IgD-negative memory B cell (primary cell): ENCODE measurements at regions not wholly inside any gene's neighbourhood (a gene's known extent, or its start where the extent isn't known, plus 50 kb on each side); places are given as distances from the start of the nearest gene placed in this dataset.

Experiments used
- H3K27ac Mint-ChIP-seq, 3 donors: one replicate each; pipeline ENCODE4 v1.8.0; 2020 to 2022; ENCODE audit warnings: mild to moderate bottlenecking in 3 of 3, mixed read lengths in 3 of 3, moderate library complexity in 1 of 3
- H3K27me3 Mint-ChIP-seq: one replicate; pipeline ENCODE4 v1.8.0; 2021; ENCODE audit warnings: mixed read lengths
- H3K36me3 Mint-ChIP-seq: one replicate; pipeline ENCODE4 v1.8.0; 2020; ENCODE audit warnings: mild to moderate bottlenecking, mixed read lengths
- H3K4me1 Mint-ChIP-seq, 3 donors: one replicate each; pipeline ENCODE4 v1.8.0; 2020 to 2022; ENCODE audit warnings: mixed read lengths in 3 of 3, mild to moderate bottlenecking in 1 of 3
- H3K4me3 Mint-ChIP-seq, 4 donors: one replicate each; pipeline ENCODE4 v1.8.0; 2020 to 2022; ENCODE audit warnings: mild to moderate bottlenecking in 4 of 4, mixed read lengths in 4 of 4, moderate library complexity in 3 of 4
- H3K9me3 Mint-ChIP-seq, 3 donors: one replicate each; pipeline ENCODE4 v1.8.0; 2020 to 2021; ENCODE audit warnings: mixed read lengths in 3 of 3, mild to moderate bottlenecking in 1 of 3

DNA sequence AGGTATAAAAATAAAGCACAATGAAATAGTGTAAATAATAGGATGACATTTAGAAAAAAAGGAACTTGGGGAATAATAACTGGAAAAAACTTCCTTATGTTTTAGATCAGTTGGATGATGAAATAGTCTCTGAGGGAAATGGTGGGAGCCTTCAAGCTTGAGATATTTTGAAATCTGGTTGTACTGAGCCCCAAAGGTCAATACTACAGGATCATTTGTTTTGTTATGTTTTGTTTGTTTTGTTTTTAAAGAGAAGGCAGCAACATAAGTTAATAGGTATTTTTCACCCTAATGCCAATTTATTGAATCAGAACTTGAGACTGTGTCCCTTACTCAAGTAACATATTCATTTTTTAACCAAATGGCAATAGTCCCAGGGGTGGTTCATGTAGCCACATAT, 393.1 kb downstream of the ETS1 start:
- no peak overlapping the region for H3K4me3 Mint-ChIP-seq
- no peaks in the 10 kb centered on the region for H3K27me3 Mint-ChIP-seq
- no peaks in the 10 kb centered on the region for H3K36me3 Mint-ChIP-seq
- peak overlapping the region in 1 of 3 donors; percentile 21 for H3K27ac Mint-ChIP-seq
- H3K9me3 Mint-ChIP-seq, result no peaks in the 10 kb centered on the region
- peaks cover 6 to 12% (median 12%) of the 10 kb centered on the region in 3 donors for H3K4me1 Mint-ChIP-seq

DNA sequence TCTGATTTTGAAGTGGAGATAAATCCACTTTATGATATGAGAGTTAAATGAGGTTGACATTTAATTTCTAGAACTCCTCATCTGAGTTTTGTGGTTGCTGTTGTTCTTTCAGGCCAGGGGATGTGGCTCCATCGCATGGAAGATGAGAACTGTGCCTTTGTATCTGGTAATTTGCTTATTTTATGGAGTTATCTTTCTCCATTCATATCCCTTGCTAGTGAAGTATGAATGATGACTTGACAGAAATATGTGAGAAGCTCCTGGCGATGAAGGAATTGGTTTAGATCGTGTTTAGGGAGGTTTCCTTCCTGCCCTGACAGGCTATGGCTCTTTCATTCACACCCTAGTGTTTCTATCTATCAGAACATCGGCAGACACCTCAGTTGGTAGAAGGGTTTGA, 393.7 kb downstream of the ETS1 start:
- Mint-ChIP-seq H3K9me3 (no peaks in the 10 kb centered on the region), H3K36me3 (no peaks in the 10 kb centered on the region), H3K4me1 (peaks cover 6 to 12% (median 12%) of the 10 kb centered on the region in 3 donors), H3K27ac (no peak overlapping the region), H3K27me3 (no peaks in the 10 kb centered on the region), H3K4me3 (no peak overlapping the region)

DNA sequence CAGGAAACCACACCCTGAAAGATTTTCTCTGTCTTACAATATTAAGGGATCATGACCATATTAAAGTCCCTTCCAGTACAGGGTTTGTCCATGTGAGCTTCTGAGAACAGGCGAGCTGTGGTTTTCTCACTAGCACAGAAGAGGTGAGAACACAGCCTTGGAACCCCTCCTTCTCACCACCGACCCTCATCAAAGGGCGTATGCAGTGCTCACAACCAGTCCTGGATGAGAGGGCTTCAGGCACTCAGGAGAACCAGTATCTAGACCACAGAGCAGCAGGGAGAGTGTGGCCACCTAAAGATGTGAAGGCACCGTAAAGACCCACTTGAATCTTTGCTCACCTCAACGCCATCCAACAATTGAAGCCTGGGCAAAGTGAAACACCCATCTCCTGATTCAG, 397.0 kb downstream of the ETS1 start:
- peaks cover 6 to 8% (median 7%) of the 10 kb centered on the region in 3 donors for H3K4me1 Mint-ChIP-seq
- no peaks in the 10 kb centered on the region for H3K27me3 Mint-ChIP-seq
- peak overlapping the region in 1 of 3 donors; percentile 36 for H3K27ac Mint-ChIP-seq
- no peak overlapping the region for H3K4me3 Mint-ChIP-seq
- H3K9me3 Mint-ChIP-seq, result peaks cover 0 to 3% (median under 1%) of the 10 kb centered on the region in 3 donors
- peaks cover 2% of the 10 kb centered on the region for H3K36me3 Mint-ChIP-seq

DNA sequence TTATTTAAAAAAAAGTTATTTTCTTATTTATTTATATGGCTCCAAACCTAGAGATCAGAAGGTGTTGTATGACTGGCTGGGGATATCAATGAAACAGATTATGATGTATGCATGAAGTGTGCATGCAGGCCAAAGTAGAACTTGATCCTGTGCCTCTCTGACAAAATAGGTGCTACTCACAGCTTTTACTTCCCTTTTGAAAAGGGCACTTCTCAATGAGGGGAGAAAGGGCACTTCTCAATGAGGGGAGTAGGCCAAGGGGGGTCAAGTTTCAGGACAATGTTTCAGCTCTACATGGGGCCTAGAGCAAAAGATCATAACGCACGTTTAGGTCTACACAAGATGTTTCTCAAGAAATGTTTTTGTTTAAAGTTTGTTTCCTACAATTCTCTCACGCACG, 397.5 kb downstream of the ETS1 start:
- Mint-ChIP-seq H3K36me3 (peaks cover 2% of the 10 kb centered on the region), H3K9me3 (peaks cover 1 to 6% (median 4%) of the 10 kb centered on the region in 3 donors), H3K4me3 (no peak overlapping the region), H3K27ac (peak overlapping the region in 1 of 3 donors; percentile 36), H3K27me3 (no peaks in the 10 kb centered on the region), H3K4me1 (peaks cover 2 to 3% (median 2%) of the 10 kb centered on the region in 3 donors)

DNA sequence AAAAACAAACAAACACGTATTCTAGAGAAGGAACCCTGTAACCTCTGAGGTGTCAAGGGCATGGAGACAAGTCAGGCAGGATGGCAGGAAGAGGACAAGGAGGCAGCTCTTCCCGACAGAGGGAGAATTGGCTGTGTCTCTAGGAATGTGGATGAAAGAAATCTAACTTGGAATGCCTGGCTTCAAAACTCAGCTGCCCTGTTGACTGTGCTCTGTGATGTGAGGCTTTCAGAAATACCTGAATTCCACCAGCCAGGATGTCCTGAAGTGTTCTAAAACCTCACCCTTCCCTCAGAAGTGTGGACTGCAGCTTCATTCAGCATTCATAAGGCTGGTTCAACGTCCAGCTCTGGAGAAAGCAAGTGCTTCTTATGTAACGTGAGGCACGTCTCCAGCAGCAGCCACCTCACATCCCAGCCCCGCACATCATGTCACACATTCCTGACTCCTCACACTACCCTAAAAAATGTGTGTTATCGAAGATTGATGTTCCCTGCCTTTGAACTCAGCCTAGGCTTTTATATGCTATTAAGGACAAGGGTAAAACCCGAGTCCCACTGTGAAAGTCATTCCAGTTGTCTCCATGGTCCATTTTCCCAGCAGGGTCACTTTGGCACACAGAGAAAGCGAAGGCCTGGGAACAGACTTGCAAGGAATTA, 398.9 kb downstream of the ETS1 start:
- H3K4me1 Mint-ChIP-seq, result no peaks in the 10 kb centered on the region
- no peak overlapping the region for H3K4me3 Mint-ChIP-seq
- peaks cover 3 to 8% (median 8%) of the 10 kb centered on the region in 3 donors for H3K9me3 Mint-ChIP-seq
- H3K36me3 Mint-ChIP-seq, result peaks cover 2% of the 10 kb centered on the region
- no peaks in the 10 kb centered on the region for H3K27me3 Mint-ChIP-seq
- no peak overlapping the region for H3K27ac Mint-ChIP-seq

DNA sequence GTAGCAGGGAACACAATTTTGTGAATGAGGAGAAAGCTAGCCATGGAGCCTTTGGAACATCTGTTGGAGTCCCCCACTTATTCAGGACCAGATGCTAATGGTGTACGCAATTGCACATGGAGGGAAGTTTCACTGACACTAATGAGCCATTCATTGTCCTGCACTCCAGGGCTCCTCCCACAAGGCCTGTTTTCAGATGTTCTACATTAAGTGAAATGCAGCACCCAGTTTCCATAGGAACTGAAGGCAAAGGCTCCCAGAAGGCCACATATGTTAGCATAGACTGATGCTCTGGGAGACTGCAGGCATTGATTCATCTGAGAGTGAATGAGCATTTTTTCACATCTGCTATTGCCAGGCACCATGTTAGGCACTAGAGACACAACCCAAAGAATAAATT, 399.5 kb downstream of the ETS1 start:
- Mint-ChIP-seq H3K27ac (no peak overlapping the region), H3K4me1 (no peaks in the 10 kb centered on the region), H3K27me3 (no peaks in the 10 kb centered on the region), H3K36me3 (peaks cover 2% of the 10 kb centered on the region), H3K9me3 (peaks cover 3 to 8% (median 8%) of the 10 kb centered on the region in 3 donors), H3K4me3 (no peak overlapping the region)

DNA sequence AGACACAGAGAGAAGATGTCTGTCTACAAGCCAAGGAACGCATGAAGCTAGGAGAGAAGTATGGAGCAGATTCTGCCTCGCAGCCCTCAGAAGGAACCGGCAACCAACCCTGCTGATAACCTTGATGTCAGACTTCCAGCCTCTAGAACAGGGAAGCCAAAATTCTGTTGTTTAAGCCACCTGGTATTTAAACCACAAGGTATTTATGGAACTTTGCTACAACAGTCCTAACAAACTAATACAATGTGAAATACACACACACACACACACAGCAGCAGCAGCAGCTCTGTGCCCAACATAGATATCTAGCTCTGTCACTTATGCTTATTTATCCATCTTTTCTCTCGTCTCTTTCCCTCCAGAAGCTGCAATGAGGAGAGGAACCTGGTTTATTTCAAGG, 400.0 kb downstream of the ETS1 start:
- Mint-ChIP-seq H3K9me3 (peaks cover 3 to 8% (median 8%) of the 10 kb centered on the region in 3 donors), H3K4me1 (no peaks in the 10 kb centered on the region), H3K27ac (peak overlapping the region in 1 of 3 donors; percentile 31), H3K4me3 (no peak overlapping the region), H3K27me3 (no peaks in the 10 kb centered on the region), H3K36me3 (peaks cover 2% of the 10 kb centered on the region)

DNA sequence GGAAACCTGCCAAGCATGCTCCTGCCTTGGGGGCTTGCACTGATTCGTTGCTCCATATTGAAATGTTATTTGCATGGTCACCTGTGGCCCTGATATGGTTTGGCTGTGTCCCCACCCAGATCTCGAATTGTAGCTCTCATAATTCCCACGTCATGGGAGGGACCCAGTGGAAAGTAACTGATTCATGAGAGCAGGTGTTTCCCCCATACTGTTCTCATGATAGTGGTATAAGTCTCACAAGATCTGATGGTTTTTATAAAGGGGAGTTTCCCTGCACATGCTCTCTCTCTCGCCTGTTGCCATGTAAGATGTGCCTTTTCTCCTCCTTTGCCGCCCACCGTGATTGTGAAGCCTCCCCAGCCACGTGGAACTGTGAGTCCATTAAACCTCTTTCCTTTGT, 402.4 kb downstream of the ETS1 start:
- H3K4me1 Mint-ChIP-seq, result no peaks in the 10 kb centered on the region
- no peaks in the 10 kb centered on the region for H3K27me3 Mint-ChIP-seq
- no peak overlapping the region for H3K27ac Mint-ChIP-seq
- H3K4me3 Mint-ChIP-seq, result no peak overlapping the region
- H3K36me3 Mint-ChIP-seq, result peaks cover 2% of the 10 kb centered on the region
- peaks cover 3 to 8% (median 8%) of the 10 kb centered on the region in 3 donors for H3K9me3 Mint-ChIP-seq

DNA sequence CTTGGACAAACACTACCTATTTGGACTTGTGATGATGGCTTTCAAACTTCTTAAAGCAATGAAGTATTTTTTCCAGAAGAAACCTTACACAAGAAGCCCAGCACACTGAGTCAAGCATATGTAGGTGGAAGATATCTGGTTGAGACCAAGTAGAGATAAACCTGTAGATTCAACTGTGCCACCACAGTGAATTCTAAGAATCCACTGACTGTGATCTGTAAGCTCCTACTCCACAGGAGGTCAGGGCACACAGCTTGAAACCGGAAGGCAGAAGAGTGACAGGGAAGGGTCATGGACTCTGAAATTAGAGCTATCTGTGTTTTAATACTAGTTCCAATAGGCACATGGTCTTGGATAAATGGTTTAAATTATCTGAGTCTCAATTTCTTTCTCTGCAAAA, 404.5 kb downstream of the ETS1 start:
- H3K4me3 Mint-ChIP-seq, result no peak overlapping the region
- no peak overlapping the region for H3K27ac Mint-ChIP-seq
- no peaks in the 10 kb centered on the region for H3K27me3 Mint-ChIP-seq
- H3K4me1 Mint-ChIP-seq, result peaks cover 0 to 5% (median 0%) of the 10 kb centered on the region in 3 donors
- peaks cover 3 to 8% (median 8%) of the 10 kb centered on the region in 3 donors for H3K9me3 Mint-ChIP-seq
- peaks cover 2% of the 10 kb centered on the region for H3K36me3 Mint-ChIP-seq

DNA sequence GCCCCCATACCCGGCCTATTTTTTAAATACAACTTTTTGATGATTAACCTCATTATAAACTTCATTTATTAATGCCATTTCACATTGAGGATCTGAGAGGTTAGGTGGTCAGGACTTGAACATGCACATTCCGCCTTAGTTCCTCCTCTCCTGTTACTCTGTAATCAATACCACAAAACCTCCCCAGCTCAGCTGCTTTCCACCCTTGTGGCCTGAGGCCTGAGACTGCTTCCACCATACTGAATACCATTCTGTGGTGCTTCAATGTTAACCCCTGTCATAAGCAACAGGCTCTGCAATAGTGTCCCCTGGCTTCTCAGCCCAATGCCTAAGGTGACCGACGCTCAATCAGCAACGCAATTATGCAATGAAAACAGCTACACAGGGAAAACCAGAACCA, 405.4 kb downstream of the ETS1 start:
- H3K4me1 Mint-ChIP-seq, result peaks cover 0 to 5% (median 0%) of the 10 kb centered on the region in 3 donors
- H3K4me3 Mint-ChIP-seq, result no peak overlapping the region
- H3K27ac Mint-ChIP-seq, result no peak overlapping the region
- H3K36me3 Mint-ChIP-seq, result peaks cover 2% of the 10 kb centered on the region
- H3K9me3 Mint-ChIP-seq, result peaks cover 3 to 8% (median 8%) of the 10 kb centered on the region in 3 donors
- H3K27me3 Mint-ChIP-seq, result no peaks in the 10 kb centered on the region

DNA sequence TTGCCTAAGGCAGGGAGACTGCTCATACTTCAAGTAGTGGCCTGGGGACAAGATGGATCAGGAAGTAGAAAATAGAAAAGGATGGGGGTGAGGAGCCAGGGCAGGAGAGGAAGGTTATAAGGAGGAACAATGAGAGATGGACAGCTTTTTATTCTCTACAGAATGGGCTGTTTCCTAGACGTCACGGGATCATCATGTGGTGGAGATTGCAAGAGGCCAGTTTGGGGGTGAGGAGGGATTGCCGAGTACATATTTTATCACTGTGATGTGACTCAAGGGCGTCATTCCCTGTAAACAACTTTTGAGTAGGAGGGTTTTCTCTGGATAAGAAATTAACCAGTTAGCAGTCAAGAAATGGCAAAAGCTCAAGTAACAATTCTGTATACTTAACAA, 406.3 kb downstream of the ETS1 start:
- H3K9me3 Mint-ChIP-seq, result peaks cover 3 to 8% (median 8%) of the 10 kb centered on the region in 3 donors
- peaks cover 0 to 5% (median 0%) of the 10 kb centered on the region in 3 donors for H3K4me1 Mint-ChIP-seq
- peaks cover 2% of the 10 kb centered on the region for H3K36me3 Mint-ChIP-seq
- no peaks in the 10 kb centered on the region for H3K27me3 Mint-ChIP-seq
- H3K27ac Mint-ChIP-seq, result no peak overlapping the region
- H3K4me3 Mint-ChIP-seq, result no peak overlapping the region

DNA sequence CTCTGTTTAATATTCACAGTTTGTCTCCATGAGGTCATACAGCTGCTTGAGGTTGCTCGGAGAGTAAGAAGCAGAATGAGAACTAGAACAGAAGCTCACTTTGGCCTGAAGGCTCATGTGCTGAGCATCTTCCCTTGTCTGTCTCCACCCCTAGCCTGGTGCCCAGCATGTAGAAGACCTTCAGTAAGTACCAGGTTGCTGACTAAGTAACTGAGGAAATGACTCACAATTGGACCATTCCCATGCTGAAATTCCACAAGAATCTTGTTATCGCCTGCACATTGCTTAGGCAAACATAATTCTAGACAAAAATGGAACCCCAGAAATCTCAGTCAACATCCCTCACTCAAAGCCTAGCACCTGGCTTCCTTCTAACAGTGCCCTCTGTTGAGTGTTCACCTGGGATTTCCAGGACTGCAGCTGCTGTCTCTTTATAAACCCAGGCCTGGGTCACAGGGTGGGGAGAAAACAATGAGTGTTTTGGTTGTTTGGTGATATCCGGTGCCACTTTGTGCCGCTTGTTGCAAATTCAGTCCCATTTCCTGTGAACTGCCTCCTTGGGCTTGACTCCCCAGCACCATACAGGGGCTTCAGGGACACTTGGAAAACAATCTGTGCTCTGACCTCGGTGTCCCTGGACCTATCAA, 406.8 kb downstream of the ETS1 start:
- H3K4me3 Mint-ChIP-seq, result no peak overlapping the region
- H3K27ac Mint-ChIP-seq, result peak overlapping the region in 1 of 3 donors; percentile 71
- no peaks in the 10 kb centered on the region for H3K36me3 Mint-ChIP-seq
- H3K4me1 Mint-ChIP-seq, result peaks cover 0 to 5% (median 0%) of the 10 kb centered on the region in 3 donors
- no peaks in the 10 kb centered on the region for H3K27me3 Mint-ChIP-seq
- peaks cover 3 to 8% (median 7%) of the 10 kb centered on the region in 3 donors for H3K9me3 Mint-ChIP-seq

DNA sequence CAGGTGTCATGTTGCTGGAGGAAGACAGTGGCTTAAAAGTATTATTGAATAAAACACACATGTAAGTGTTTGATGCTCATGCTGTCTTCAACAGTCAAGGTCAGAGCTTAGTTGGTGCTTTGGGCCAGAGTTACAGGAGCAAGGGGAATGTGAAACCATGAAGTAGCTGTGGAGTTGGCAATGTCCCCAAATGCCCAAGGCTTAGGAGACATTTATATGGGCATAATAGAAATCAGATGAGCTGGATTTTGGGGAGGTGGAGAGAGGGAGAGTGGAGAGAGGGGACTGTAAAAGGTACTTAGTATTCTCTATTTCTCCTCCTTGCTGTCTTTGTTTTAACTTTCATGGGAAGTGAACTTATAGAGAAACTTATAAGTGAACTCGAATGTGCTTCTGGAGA, 407.8 kb downstream of the ETS1 start:
- H3K9me3 Mint-ChIP-seq, result peaks cover 0 to 4% (median 2%) of the 10 kb centered on the region in 3 donors
- no peaks in the 10 kb centered on the region for H3K27me3 Mint-ChIP-seq
- peak overlapping the region in 1 of 3 donors; percentile 71 for H3K27ac Mint-ChIP-seq
- H3K4me1 Mint-ChIP-seq, result peaks cover 0 to 5% (median 0%) of the 10 kb centered on the region in 3 donors
- no peak overlapping the region for H3K4me3 Mint-ChIP-seq
- H3K36me3 Mint-ChIP-seq, result no peaks in the 10 kb centered on the region

DNA sequence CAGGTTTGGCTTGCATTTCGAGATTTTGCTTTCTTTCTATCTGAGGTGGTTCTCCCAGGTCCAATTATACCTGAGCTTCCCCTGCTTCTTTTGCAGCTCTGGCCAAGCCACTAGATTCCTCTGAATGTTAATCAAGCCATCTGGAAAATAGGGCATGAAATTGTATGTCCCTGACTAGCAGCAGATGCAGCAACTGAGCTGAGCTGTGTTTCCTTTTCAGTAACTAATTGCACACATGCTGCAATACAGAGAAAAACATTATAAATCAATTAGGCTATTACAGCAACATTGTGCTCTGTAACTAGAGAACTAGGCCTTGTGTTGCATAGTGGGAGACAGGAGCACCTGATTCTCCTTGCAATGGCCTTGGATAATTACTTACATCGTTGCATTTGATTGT, 408.3 kb downstream of the ETS1 start:
- H3K27me3 Mint-ChIP-seq, result no peaks in the 10 kb centered on the region
- H3K9me3 Mint-ChIP-seq, result peaks cover 0 to 2% (median 0%) of the 10 kb centered on the region in 3 donors
- no peak overlapping the region for H3K27ac Mint-ChIP-seq
- H3K4me3 Mint-ChIP-seq, result no peak overlapping the region
- no peaks in the 10 kb centered on the region for H3K36me3 Mint-ChIP-seq
- peaks cover 0 to 5% (median 0%) of the 10 kb centered on the region in 3 donors for H3K4me1 Mint-ChIP-seq

DNA sequence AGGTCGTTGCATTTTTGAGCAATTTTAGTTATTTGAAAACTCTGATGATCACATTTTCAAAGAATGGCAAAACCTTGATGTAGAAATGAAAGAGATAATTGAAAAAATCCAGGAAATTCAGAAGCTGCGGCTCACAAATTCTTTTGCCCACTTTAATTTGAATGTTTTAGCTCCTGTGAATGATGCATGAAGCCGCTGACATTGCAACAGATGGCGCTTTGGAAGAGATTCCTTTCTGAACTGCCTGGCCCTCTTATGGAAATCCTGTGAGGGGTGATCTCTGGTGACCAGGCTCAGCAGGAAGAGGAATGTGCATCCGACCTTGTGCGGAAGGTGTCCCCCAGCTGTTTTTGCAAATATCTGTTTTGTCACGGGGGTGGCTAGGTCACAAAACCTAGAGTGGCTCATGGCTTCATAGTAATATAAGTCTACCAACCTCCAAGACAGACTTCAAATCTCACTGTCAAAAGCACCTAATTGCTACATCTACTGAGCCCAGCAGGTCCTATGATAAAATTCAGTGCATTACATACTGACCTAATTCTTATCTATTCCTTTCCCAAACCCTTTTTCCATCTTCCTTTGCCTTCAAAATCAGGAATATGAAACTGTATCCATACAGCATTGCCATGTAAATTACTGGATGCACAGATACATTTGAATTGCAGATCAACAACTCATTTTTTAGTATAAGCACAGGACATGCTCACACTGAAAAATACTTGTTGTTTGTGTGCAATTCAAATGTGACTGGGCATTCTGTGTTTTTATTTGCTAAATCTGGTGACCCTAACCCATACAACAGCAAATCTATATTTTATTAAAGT, 412.7 kb downstream of the ETS1 start:
- Mint-ChIP-seq H3K36me3 (no peaks in the 10 kb centered on the region), H3K4me1 (peaks cover 0 to 11% (median 4%) of the 10 kb centered on the region in 3 donors), H3K4me3 (no peak overlapping the region), H3K27me3 (no peaks in the 10 kb centered on the region), H3K27ac (no peak overlapping the region), H3K9me3 (no peaks in the 10 kb centered on the region)
